NCI-H524 (cell line): ENCODE measurements at regions not wholly inside any gene's neighbourhood (a gene's known extent, or its start where the extent isn't known, plus 50 kb on each side); places are given as distances from the start of the nearest gene placed in this dataset.

Source experiments
- DNase-seq, 2 experiments: peaks; one replicate each; lab custom pipeline; 2025; lab: John Stamatoyannopoulos, UW

DNA sequence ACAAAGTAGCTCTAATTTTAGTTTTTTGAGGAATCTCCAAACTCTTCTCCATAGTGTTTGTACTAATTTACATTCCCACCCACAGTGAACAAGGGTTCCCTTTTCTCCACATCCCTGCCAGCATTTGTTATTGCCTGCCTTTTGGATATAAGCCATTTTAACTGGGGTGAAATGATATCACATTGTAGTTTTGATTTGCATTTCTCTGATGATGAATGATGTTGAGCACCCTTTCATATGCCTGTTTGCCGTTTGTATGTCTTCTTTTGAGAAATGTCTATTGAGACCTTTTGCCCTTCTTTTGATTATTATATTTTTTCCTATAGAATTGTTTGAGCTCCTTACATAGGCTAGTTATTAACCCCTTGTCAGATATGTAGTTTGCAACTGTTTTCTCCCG, 239.9 kb upstream of the TPM1 start:
- no peak for DNase-seq

DNA sequence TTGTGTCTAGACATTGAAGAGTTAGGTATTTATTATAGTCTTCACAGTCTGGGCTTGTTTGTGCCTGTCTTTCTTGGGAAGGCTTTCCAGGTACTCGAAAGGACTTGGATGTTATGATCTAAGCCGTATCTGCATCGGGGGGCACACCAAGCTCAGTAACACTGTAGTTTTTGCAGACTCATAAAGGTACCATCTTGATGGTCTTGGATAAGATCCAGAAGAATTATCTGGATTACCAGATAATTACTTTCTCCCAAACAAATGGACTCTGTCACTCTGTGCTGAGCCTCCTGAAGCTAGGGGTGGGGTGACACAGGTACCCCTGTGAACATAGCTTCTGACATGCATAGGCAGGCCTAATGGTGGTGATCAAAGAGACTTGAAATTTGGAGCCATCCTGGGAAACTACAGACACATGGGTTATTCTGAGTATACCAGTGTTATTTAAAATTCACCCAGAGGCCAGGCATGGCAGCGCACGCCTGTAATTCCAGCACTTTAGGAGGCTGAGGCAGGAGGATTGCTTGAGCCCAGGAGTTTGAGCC, 238.6 kb upstream of the TPM1 start:
- no peak for DNase-seq

DNA sequence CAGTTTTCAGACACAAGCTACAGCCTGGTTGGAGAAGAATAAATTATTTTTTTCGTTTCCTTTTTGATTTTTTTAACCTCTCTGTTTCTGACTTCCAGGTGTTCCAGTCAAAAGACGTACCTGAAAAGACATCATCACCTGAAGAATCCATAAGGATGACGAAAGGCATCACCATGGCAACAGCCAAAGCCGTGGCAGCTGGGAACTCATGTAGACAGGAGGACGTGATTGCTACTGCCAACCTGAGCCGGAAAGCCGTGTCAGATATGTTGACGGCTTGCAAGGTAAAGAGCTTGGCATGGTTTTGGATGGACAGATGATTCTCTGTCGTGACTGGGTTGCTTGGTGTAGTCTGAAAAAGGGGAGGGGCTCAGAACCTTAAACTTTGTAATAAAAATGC, 237.0 kb upstream of the TPM1 start:
- DNase-seq = no peak

DNA sequence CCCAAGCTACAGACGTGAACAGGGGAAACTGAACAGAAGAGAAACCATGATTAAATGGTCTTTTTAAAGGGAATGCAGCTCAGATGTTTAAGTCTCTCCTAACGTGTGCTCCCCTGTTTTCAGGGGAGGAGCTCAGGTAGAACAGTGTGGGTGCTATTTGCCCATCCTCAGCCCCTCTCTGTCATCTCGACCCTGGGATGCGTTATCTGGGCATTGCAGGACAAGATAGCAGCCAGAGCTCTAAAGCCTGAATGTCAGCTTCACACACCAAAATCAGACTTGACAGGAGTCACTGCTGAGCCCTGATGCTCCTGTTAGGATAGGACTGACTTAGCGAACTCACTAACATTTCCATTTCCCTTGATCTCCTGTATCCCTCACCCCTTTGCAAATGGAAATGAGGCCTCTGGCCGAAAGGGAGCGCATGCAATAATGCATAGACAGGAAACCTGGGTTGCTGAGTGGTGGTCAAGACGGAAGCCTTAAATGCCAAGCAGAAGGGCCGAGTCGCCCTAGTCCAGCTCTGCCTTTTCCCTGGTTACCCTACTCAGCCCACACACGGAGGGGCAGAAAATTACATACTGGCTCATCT, 234.9 kb upstream of the TPM1 start:
- no peak for DNase-seq

DNA sequence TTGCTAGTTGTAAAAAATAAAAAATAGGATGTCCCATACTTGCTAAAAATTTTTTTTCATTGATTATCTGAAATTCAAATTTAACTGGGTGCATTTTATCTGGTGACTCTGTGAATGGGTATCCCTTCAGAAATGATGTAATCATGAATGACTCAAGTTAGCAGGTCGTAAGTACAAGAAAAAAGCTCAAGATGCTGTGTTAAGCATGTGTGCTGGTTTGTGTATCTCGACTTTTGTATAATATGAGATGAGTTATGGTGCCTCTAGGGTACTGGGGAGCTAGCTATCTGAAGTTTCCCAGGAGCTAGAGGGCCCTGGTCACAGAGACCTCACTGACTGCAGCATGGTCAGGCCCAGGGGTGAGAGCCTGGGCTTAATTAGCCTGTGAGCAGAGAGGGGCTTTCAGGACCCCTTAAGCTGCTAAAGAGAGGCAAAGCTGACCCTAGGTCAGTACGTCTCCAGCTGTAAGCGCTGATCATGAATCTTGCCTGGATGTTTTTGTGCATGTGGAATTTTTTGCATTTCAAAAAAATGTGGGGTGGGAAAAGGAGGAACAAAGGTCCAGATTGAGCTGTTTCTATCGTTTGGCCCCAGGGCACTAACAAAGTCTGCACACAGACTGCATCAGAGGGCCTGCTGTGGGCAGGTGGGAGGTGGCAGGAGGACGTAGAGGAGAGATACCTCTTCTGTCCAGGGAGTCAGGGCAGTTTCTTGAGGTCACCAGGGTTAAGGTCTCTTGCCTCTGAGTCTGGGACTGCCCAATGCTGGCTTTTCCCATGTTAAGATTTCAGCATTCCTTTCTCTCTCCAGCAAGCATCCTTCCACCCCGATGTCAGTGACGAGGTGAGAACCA, 233.2 kb upstream of the TPM1 start:
- no peak for DNase-seq

DNA sequence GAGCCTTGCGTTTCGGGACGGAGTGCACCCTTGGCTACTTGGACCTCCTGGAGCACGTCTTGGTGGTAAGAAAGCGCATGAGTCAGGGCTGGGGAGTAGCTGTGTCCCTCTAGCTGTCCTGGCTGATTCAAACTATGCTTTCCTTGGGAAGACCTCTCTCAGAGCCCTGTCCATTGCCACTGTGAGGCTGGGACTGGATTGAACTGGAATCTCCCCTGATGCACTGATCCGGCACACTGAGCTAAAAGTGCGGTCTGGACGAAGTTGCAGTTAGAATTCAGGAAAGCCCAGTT, 232.6 kb upstream of the TPM1 start:
- no peak for DNase-seq

DNA sequence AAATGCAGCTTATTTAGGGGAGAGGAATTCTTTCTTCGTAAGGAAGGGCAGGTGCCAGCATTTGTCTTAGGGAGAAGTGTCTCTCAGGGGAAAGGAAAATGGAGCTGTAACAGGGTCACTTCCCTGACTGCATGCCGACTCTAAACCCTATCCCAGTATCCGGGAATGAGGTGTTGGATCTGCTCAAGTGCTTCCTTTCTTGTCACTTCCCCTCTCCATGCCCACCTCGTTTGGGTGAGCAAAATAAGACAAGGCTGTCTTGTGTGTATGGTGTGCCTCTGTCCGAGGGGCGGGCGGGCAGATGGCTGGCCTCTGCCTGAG, 230.1 kb upstream of the TPM1 start:
- DNase-seq = no peak

DNA sequence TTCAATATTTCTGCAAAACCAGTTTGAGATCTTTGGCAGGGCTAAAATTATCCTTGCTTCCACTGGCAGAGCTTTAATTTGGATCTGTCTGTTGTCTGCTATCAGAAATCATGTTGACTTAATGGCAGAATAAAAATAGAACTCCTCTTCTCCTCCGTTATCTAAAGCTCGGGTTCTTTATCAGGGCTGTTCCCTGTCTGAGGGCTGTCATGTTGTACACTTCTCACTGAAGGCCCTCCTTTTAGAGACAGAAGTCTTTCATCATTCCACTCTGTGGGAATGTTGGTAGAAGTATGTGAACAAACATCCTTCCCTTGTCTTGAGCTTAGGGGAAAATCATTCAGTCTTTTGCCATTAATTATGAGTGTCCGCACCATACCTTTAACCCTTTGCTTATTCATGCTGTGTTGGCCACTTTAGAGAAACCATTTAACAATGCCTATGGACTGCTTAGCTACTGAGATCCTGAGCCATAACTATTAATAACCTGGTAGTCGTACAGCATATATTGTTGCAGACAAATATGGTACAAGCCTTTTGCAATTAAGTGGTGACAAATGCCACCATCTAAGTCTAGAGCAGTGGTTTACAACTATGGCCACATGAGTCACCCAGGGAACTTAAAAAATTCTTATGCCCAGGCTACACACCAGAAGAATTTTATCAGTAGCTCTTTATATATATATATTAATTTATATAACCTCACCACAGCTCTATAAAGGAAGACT, 226.0 kb upstream of the TPM1 start:
- no peak for DNase-seq

DNA sequence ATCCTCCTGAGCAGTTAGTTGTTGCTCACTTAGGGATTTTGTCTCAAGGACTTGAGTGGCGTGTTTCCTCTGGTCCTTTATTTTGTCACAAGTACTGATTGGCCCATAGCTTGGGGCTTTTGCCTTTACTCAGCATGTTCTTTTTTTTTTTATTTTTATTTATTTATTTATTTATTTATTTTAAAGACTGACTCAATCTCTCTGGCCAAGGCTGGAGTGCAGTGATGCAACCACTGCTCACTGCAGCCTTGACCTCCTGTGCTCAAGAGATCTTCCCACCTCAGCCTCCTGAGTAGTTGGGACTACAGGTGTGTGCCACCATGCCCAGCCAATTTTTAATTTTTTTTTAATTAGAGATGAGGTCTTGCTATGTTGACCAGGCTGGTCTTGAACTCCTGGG, 223.9 kb upstream of the TPM1 start:
- DNase-seq = no peak

DNA sequence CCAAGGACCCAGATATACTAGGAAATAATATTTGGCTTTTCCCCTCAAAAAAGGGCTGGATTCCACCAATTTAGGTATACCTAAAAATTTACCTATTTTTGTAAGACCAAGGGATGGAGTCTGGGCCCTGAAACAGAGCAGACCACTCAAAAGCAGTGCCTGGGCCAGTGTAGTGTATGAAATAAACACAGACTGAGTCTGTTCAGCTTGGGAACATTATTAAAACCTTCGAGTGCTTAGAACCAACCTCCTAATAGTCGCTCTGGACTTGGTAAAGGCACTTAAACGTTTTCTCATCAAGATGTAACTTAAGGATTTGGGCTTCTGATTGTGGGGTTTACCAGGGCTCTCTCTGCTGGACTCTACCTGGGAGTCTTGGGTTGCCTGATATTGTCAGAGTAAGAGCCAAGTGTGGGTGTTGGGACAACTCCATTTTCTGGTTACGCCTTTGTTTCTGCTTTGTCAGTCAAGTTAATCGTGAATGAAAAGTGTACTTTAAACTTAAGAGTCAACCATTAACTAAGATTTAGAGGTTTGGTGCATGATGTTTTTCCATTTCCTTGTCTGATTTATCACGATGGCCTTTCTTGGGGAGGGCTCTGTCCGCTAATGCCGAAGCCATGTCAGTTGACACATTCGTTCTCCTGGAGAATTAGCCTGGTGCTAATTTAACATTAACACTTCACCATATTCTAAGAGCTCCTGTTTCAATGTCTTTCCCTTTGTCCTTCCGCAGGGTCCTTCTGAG, 221.0 kb upstream of the TPM1 start:
- DNase-seq = no peak

DNA sequence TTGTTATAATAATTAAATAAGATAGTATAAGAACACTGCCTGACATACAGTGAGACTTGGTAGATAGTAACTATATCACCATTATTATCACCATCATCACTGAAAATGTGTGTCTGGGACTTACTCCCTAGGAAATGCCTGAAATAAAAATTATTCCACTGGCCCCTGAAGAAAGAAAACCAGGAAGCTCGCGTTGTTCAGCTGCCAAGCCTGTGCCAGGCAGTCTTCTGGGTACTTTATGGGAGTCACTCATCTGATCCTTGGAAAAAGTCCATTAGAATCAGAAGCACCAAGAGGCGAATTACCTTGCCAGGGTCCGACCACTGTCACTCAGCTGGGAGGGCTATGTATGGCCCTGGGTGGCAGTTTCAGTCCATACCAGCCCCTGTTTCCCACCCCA, 220.3 kb upstream of the TPM1 start:
- DNase-seq = no peak

DNA sequence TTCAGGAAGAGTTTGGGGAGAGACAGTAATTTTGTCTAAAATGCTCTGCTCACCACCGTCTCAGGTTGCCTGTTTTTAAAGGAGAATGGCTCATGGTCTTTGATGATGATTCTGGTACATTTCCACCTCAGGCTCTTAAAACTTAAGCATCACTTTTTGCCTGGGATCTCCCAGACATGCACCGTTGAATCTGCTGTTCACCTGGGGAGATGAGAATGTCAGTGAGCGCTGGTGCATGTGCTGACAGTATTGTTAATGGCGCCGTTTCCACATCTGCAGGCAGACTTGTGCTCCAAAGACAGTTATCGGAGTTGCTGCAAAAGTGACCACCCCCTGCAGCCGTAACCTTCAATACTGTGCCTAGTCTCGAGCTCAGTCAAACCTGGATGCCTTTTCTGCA, 219.0 kb upstream of the TPM1 start:
- no peak for DNase-seq

DNA sequence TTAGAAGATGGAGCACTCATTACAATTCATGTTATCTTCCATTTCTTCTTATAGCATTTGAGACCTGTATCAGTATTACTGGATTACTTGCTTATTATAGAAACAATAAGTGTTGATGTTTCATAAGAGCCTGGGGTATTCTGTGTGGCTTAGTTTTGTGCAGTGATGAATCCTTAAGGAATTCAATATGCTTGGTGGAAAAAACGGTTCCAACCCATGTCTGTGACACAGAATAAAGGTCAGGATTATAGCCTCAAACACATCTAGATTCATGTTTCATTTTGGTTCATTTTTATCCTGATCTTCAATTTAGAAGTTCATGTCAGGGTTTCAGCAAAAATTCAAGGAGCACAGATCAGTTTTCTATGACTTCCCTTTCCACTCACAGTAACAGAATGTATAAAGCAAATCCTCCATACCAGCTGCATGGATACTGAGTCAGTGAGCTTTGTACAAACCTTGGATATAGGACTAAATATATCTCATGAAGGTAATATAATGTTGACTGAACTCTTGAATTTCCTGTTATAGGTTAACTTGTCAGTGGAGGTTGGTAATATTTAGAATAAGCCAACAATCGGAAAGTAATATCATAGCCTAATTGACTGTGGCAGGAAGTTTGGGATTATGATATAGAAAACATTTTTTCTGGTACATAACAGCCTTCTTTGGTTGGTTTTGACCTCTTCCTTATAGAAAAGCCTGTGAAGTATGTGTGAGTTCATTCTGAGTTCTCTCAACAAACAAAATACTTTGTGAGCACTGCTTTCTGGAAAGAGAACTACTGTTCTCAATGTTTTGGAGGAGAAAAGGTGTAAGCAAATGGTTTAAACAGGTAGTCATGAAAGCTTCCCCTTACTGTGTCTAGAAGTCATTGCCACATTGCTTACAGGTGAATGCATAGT, 218.2 kb upstream of the TPM1 start:
- no peak for DNase-seq

DNA sequence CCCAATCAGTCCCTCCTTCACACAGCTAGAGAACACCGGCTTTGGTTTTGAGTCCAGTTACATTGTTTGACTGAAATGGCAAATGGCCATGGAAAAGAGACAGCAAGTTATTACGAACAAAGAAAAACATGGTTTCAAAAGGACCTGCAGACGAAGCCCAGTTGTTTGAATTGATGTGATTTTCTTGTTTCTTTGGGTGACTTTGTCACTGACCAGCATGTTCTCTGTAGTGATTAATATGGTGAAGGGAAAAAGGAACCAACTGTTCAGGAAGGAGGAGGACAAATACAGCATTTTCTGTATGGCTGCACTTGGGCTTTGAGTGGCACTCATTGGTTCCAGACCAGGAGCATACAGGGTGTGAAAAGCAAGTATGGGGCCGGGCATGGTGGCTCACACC, 217.4 kb upstream of the TPM1 start:
- DNase-seq = no peak

DNA sequence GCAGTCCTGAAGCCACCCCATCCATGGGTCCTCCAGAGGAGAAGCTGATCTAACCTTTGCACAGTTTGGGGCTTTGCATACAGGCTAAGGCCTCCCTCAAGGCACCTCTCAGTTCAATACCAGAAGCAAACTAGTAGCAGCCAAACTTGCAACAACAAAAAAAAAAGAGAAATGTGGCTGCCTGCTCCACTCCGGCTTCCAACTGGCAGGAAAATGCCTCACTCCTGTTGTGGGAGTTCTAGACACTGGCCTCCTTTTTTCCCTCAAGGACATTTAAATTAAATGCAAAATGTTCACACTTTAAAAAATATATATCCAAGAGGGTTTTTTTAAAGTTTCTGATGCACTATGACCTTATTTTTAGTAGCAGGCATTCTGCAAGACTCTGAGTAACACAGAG, 216.0 kb upstream of the TPM1 start:
- no peak for DNase-seq

DNA sequence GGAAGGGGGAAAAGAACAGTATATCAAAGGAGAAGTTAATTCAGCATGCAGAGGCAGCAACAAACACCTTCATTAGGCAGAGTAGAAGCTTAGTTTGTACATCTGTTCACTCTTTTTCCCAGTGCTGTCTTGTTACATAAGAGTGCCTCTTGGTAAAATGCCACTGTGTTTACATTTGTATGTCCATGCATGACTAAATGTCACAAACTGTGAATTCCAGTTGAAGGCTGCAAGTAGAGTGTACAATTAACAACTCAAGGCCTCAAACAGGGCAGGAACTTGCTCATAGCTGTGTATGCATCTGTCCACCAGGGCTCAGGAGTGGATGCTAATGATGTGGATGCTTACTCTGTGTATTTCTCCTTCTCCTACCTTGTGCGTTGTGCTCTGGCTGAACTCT, 214.2 kb upstream of the TPM1 start:
- DNase-seq = peak in 1 of 2 experiments; percentile 38

DNA sequence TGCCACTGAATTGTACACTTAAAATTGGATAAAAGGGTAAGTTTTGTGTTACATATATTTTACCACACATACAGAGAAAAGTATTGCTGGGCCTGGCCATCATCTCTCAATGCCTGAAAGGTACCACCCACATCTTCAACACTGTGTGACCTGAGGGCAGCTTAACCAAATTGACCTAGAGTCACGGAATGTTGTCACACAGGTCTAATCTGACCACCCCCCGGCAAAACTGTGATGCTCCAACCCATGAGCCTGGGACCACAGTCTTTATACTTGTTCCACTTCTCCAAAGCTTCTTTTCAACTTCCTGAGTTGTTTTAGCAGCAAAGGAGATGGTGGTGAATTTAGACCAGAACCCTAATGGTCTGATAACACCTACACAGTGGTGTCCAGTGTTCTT, 210.3 kb upstream of the TPM1 start:
- no peak for DNase-seq

DNA sequence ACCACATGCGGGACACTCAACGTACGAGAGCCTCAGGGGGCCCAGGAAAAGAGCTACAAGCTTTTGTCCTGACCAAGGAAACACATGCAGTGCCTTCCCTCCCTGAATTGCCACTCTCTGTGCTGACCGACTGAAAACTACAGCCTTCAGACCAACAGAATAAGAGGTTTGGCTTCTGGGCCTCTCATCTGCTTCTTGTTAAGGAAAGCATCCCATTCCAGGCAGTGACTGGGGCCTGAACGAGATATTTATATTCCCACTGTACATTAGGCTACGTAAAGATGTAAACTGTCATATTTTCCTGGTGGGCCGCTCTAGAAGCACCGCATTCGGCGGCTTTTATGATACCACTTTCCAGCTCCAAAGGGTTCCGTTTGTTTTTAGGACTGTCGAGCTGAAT, 208.9 kb upstream of the TPM1 start:
- no peak for DNase-seq

DNA sequence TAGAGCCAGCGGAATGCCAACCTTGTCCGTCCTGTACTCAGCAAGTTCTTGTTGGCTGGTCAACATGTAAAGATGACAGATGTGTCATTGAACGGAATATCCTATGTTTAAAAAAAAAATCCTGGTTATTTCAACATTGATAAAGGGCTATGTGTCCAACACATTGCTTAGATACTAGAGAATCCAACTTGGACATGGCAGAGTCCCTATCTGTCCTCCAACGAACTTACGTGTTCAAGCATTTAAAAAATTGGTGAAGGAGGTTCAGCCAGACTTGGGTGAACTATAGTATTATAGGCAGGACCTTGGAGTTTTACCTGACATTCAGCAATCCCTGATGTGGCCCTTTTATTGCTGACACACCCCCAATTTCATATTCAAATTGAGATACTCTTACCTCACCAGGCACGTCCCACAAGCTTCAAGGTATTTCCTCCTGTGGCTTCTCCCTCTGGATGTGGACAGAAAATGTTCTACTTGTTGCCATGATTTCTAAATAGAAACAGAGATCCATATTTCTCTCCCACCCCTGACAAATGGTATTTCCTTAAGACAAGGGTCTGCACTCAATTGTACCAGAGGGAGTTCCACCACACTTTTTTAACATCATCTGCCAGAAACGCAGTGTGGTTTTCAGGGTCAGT, 207.7 kb upstream of the TPM1 start:
- no peak for DNase-seq

DNA sequence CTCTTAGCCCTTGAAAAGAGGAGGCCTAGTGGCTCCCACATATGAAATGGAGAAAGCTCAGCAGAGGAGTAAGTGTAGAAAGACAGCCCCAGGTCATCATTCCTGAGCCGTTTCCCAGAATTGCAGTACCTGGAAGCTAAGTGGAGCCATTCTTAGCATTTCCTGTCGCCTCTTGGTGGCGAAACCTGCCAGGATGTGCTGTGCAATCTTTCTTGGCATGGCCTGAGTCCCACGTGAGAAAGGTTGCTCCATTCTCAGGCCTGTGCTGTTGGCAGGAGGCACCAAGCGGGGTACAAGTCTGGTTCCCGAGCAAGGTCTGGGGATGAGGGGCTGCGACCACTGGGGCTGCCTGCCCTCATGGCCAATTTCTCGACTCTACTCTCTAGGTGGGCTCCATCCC, 207.2 kb upstream of the TPM1 start:
- no peak for DNase-seq

DNA sequence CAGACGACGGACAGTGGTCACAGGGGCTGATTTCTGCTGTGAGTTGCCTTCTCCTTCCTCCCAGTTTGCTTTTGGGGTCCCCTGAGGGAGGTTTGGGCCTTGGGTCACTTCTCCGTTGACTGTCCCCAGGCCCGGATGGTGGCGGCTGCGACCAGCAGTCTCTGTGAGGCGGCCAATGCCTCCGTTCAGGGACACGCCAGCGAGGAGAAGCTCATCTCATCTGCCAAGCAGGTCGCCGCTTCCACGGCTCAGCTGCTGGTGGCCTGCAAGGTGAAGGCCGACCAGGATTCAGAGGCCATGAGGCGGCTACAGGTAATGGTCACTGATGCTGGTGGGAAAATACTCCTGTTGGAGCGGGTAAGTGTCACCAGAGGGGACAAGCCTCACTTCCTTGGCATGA, 206.8 kb upstream of the TPM1 start:
- no peak for DNase-seq
